Testis (tissue), 2 donors: ENCODE measurements at regions not wholly inside any gene's neighbourhood (a gene's known extent, or its start where the extent isn't known, plus 50 kb on each side); places are given as distances from the start of the nearest gene placed in this dataset.
"Not testable (repeated sequence)": the region's sequence is repeated elsewhere in the genome, so short reads cannot be mapped to it uniquely, and the experiment has no call there.

Experiments
- DNase-seq: peaks from one replicate; pipeline ENCODE4 v3.0.0-alpha.2; 2019
- H3K27ac ChIP-seq, 2 donors: fragments of 200-600 bp; sonication (generic); one replicate each; pipeline ENCODE4 v1.5.1; 2019
- H3K27me3 ChIP-seq: fragments of 200-600 bp; sonication (generic); one replicate; pipeline ENCODE4 v1.5.1; 2019
- H3K36me3 ChIP-seq: fragments of 200-600 bp; sonication (generic); one replicate; pipeline ENCODE4 v1.5.1; 2017; ENCODE audit warnings: low read depth; ENCODE audit errors: missing control alignments
- H3K4me1 ChIP-seq: fragments of 200-600 bp; sonication (generic); one replicate; pipeline ENCODE4 v1.5.1; 2019
- H3K4me3 ChIP-seq, 2 donors: fragments of 200-600 bp; sonication (generic); one replicate each; pipeline ENCODE4 v1.5.1; 2017 to 2019
- H3K9me3 ChIP-seq: fragments of 200-600 bp; sonication (generic); one replicate; pipeline ENCODE4 v1.5.1; 2017
- CTCF ChIP-seq, 3 experiments: fragments of 450-650 bp in 2 of 3; fragments of 200-600 bp in 1 of 3; sonication (generic) in 1 of 3; IDR thresholded peaks; one replicate each; pipeline ENCODE4 v1.5.1; 2016 to 2019; ENCODE audit warnings: antibody characterized with exemption in 3 of 3, mild to moderate bottlenecking in 2 of 3, moderate library complexity in 1 of 3
- POLR2A ChIP-seq: fragments of 450-650 bp; IDR thresholded peaks from one replicate; pipeline ENCODE4 v1.6.1; 2017; ENCODE audit warnings: antibody characterized with exemption, mild to moderate bottlenecking, moderate library complexity
- WGBS, 2 donors: methylation state at CpG; one replicate each; pipeline ENCODE4 v1.1.5; 2018; 5-methylcytosine and 5-hydroxymethylcytosine counted together
- intact Hi-C: fragments of 100-400 bp; cut with DNase I; formaldehyde crosslinking; loops from one replicate; pipeline ENCODE4 v1.15.1; 2023; ENCODE audit warnings: low total_unique reads

GRCh38 chr6:56786256-56786655, 143.6 kb upstream of the DST start:
- Histone ChIP-seq H3K4me3 (no peak overlapping the region), H3K9me3 (no peaks in the 10 kb centered on the region), H3K27me3 (no peaks in the 10 kb centered on the region), H3K36me3 (no peaks in the 10 kb centered on the region), H3K27ac (no peak overlapping the region), H3K4me1 (no peaks in the 10 kb centered on the region)
- TF ChIP-seq CTCF (IDR thresholded peaks at IDR 0.05), result no peak
- no peak for TF ChIP-seq POLR2A
- 93 to 97% methylated on average over 1 of the region's 1 CpG for WGBS, 2 donors
- no peak for DNase-seq
- intact Hi-C loops, result no loop called here

- intact Hi-C loops, H3K4me1 ChIP-seq, H3K27me3 ChIP-seq, DNase-seq, H3K4me3 ChIP-seq, H3K9me3 ChIP-seq, H3K27ac ChIP-seq, H3K36me3 ChIP-seq: not testable (repeated sequence)
- WGBS, 2 donors, result 89 to 93% methylated on average over 13 to 19 of the region's 19 CpGs
Measured at GRCh38 chr6:56785536-56785935, 142.8 kb upstream of the DST start.

- H3K36me3 ChIP-seq, H3K9me3 ChIP-seq, H3K4me1 ChIP-seq, DNase-seq, intact Hi-C loops, H3K4me3 ChIP-seq, H3K27me3 ChIP-seq, H3K27ac ChIP-seq: not testable (repeated sequence)
- WGBS, 2 donors, result 96 to 97% methylated on average over 2 of the region's 2 CpGs
Measured at GRCh38 chr6:56780109-56780508, 137.4 kb upstream of the DST start.

- H3K9me3 ChIP-seq, H3K36me3 ChIP-seq, DNase-seq, H3K27ac ChIP-seq, H3K4me1 ChIP-seq, H3K27me3 ChIP-seq, H3K4me3 ChIP-seq, intact Hi-C loops: not testable (repeated sequence)
- 81 to 89% methylated on average over 2 of the region's 2 CpGs for WGBS, 2 donors
Measured at GRCh38 chr6:56778503-56778902, 135.8 kb upstream of the DST start.

GRCh38 chr6:56775498-56776166, 132.9 kb upstream of the DST start:
- Histone ChIP-seq H3K4me3 (no peak overlapping the region), H3K36me3 (no peaks in the 10 kb centered on the region), H3K27ac (no peak overlapping the region), H3K4me1 (no peaks in the 10 kb centered on the region), H3K27me3 (no peaks in the 10 kb centered on the region), H3K9me3 (no peaks in the 10 kb centered on the region)
- intact Hi-C loops, result no loop called here
- 76 to 84% methylated on average over 4 of the region's 4 CpGs for WGBS, 2 donors
- TF ChIP-seq CTCF (IDR thresholded peaks at IDR 0.05) (no peak), POLR2A (no peak)
- DNase-seq, result no peak

- WGBS, 2 donors, result 83 to 86% methylated on average over 1 of the region's 1 CpG
- intact Hi-C loops, result no loop called here
Measured at GRCh38 chr6:56772737-56773184, 130.1 kb upstream of the DST start.

More at GRCh38 chr6:56772737-56773184, 130.1 kb upstream of the DST start:
- TF ChIP-seq POLR2A (no peak), CTCF (IDR thresholded peaks at IDR 0.05) (no peak)
- Histone ChIP-seq H3K9me3 (no peaks in the 10 kb centered on the region), H3K27ac (no peak overlapping the region), H3K4me3 (no peak overlapping the region), H3K36me3 (no peaks in the 10 kb centered on the region), H3K4me1 (no peaks in the 10 kb centered on the region), H3K27me3 (no peaks in the 10 kb centered on the region)
- DNase-seq, result no peak
